K562 (cell line): ENCODE measurements at regions not wholly inside any gene's neighbourhood (a gene's known extent, or its start where the extent isn't known, plus 50 kb on each side); places are given as distances from the start of the nearest gene placed in this dataset.
A peak's percentile ranks its signal among the peaks of the same experiment; 100 is the strongest.

Source experiments
- ATAC-seq: fragments of 200-7000 bp; cut with Tn5 transposase; 3 replicates; pipeline ENCODE4 v1.9.1; 2020; ENCODE audit warnings: moderate library complexity
- BruUV-seq: library from RNA; stranded (reverse); fragments of 400-500 nt; replicated peaks from 2 replicates; lab custom pipeline; 2021; lab: Mats Ljungman, UMichigan
- CTCF ChIA-PET: fragments of 300-600 bp; formaldehyde crosslinking; extraction: SDS; loops from one replicate; lab custom pipeline; 2021; ENCODE audit warnings: low intra/inter-chr PET ratio; lab: Yijun Ruan, JAX
- POLR2A ChIA-PET: fragments of 300-600, 350-650 bp; sonication (Branson Sonifier 250); formaldehyde crosslinking; extraction: SDS; loops from one replicate; lab custom pipeline; 2021; ENCODE audit warnings: antibody characterized with exemption, inconsistent platforms; lab: Yijun Ruan, JAX
- DNase-seq, 4 experiments: peaks; one replicate each; pipeline versions ENCODE4 v3.0.0 to v3.0.0-alpha.2; 2011 to 2018; ENCODE audit warnings: low spot score in 3 of 4, mixed read lengths in 3 of 4; ENCODE audit errors: extremely low read depth in 1 of 4
- FAIRE-seq: peaks from 2 replicates; lab custom pipeline; 2011; peaks lifted over from hg19 to GRCh38; lab: Jason Lieb, UNC
- H2AFZ ChIP-seq: 2 replicates; pipeline ENCODE4 v1.6.0; 2011; ENCODE audit warnings: low read depth, low read length, control low read depth, inconsistent platforms
- H3K27ac ChIP-seq: fragments of 200-600 bp; 3 replicates; pipeline ENCODE4 v1.8.0; 2011; ENCODE audit warnings: low read depth, mild to moderate bottlenecking, control low read depth, inconsistent platforms, low read length, moderate library complexity, mixed read lengths; ENCODE audit errors: extremely low read depth
- H3K27me3 ChIP-seq, 2 experiments: fragments of 300-600 bp in 1 of 2; 2 replicates in 1 of 2; 3 replicates in 1 of 2; pipeline versions ENCODE4 v1.6.0 to v1.8.0; 2011; ENCODE audit warnings: inconsistent platforms in 2 of 2, low read length in 2 of 2, mild to moderate bottlenecking in 1 of 2, mixed read lengths in 1 of 2, moderate library complexity in 1 of 2; ENCODE audit not compliant: control insufficient read depth in 2 of 2, insufficient read depth in 2 of 2
- H3K36me3 ChIP-seq: fragments of 300-600 bp; 3 replicates; pipeline ENCODE4 v1.8.0; 2011; ENCODE audit warnings: mild to moderate bottlenecking, low read length, inconsistent platforms; ENCODE audit not compliant: control insufficient read depth, insufficient read depth
- H3K4me1 ChIP-seq, 2 experiments: fragments of 200-600 bp in 1 of 2; replicated peaks in 1 of 2; 2 replicates in 1 of 2; 3 replicates in 1 of 2; pipeline versions ENCODE4 v1.5.1 to v1.8.0; 2011; ENCODE audit warnings: inconsistent platforms in 2 of 2, low read length in 2 of 2, mild to moderate bottlenecking in 1 of 2, mixed read lengths in 1 of 2, moderate library complexity in 1 of 2; ENCODE audit not compliant: control insufficient read depth in 2 of 2, insufficient read depth in 2 of 2
- H3K4me2 ChIP-seq: 2 replicates; pipeline ENCODE4 v1.6.1; 2011; ENCODE audit warnings: low read length, control low read depth, inconsistent platforms, mixed read lengths; ENCODE audit not compliant: insufficient read depth
- H3K4me3 ChIP-seq: fragments of 200-600 bp; sonication (generic), shearing (Covaris generic); 2 replicates; pipeline ENCODE4 v1.5.1; 2016; ENCODE audit warnings: control low read depth, inconsistent platforms
- H3K79me2 ChIP-seq: fragments of 200-600 bp; 3 replicates; pipeline ENCODE4 v1.8.0; 2011; ENCODE audit warnings: low read length, inconsistent platforms; ENCODE audit not compliant: control insufficient read depth, insufficient read depth
- H3K9ac ChIP-seq, 2 experiments: 2 replicates each; pipeline versions ENCODE4 v1.6.0 to v1.6.1; 2011; ENCODE audit warnings: low read depth in 2 of 2, low read length in 2 of 2, control low read depth in 1 of 2, inconsistent platforms in 1 of 2, mild to moderate bottlenecking in 1 of 2, mixed read lengths in 1 of 2; ENCODE audit not compliant: insufficient read depth in 1 of 2
- H3K9me1 ChIP-seq: one replicate; pipeline ENCODE4 v1.6.0; 2011; ENCODE audit warnings: inconsistent platforms, mild to moderate bottlenecking, low read length, moderate library complexity; ENCODE audit not compliant: control insufficient read depth, insufficient read depth
- H3K9me3 ChIP-seq: replicated peaks from 2 replicates; pipeline ENCODE4 v1.5.1; 2011; ENCODE audit warnings: low read depth, low read length, inconsistent platforms; ENCODE audit not compliant: control insufficient read depth, insufficient read depth
- H4K20me1 ChIP-seq: replicated peaks from 2 replicates; pipeline ENCODE4 v1.6.1; 2011; ENCODE audit warnings: low read length, inconsistent platforms, mixed read lengths; ENCODE audit not compliant: control insufficient read depth, insufficient read depth
- TFE3 ChIP-seq: fragments of 450-650 bp; formaldehyde crosslinking; IDR thresholded peaks from 2 replicates; pipeline ENCODE4 v1.4.0; 2020; ENCODE audit warnings: mild to moderate bottlenecking, mixed read lengths
- WGBS: fragments of 100-300 bp; shearing (Covaris generic); methylation state at CpG from one replicate; pipeline ENCODE4 v1.1.6; 2016; ENCODE audit warnings: low coverage, mixed read lengths; ENCODE audit not compliant: insufficient coverage; ENCODE audit errors: missing lambda C conversion rate; 5-methylcytosine and 5-hydroxymethylcytosine counted together
- in situ Hi-C: fragments of 300-500 bp; cut with MboI; formaldehyde crosslinking; loops from 4 replicates; pipeline ENCODE4 v1.15.0; 2018; ENCODE audit warnings: inconsistent platforms, mixed read lengths
- intact Hi-C: fragments of 100-400 bp; cut with micrococcal nuclease; formaldehyde crosslinking; loops from 2 replicates; pipeline ENCODE4 v1.14.2; 2022
- TF ChIP-seq, protein P1 (sequence below): fragments of 250-450 bp; sonication (Bioruptor Pico); IDR thresholded peaks from 2 replicates; pipeline ENCODE4 v1.8.0; 2022; ENCODE audit warnings: inconsistent platforms
- TF ChIP-seq, protein P2 (sequence below), 2 experiments: fragments of 450-650 bp; formaldehyde crosslinking in 1 of 2; IDR thresholded peaks; 2 replicates each; pipeline versions ENCODE4 v1.4.0 to v1.6.1; 2014 to 2020; ENCODE audit warnings: mild to moderate bottlenecking in 2 of 2, borderline replicate concordance in 1 of 2, low read depth in 1 of 2

GRCh38 chr17:33514369-33514768, 221.3 kb upstream of the ASIC2 start:
- peaks cover 11 to 30% of the 10 kb centered on the region in 2 experiments; a peak in 4 of 5 replicates for H3K27me3 ChIP-seq
- DNase-seq (no peak), FAIRE-seq (no peak), ATAC-seq (no peak)
- no peak overlapping the region for H3K4me3 ChIP-seq
- H2AFZ ChIP-seq = no peak overlapping the region
- no peaks in the 10 kb centered on the region for H3K9me3 ChIP-seq
- no peaks in the 10 kb centered on the region for H3K9me1 ChIP-seq
- no TSS peak for BruUV-seq
- H3K9ac ChIP-seq = no peak overlapping the region
- H3K27ac ChIP-seq = no peak overlapping the region
- no peaks in the 10 kb centered on the region for H3K79me2 ChIP-seq
- CTCF ChIA-PET = no interaction called here
- TF ChIP-seq, protein P1, sequence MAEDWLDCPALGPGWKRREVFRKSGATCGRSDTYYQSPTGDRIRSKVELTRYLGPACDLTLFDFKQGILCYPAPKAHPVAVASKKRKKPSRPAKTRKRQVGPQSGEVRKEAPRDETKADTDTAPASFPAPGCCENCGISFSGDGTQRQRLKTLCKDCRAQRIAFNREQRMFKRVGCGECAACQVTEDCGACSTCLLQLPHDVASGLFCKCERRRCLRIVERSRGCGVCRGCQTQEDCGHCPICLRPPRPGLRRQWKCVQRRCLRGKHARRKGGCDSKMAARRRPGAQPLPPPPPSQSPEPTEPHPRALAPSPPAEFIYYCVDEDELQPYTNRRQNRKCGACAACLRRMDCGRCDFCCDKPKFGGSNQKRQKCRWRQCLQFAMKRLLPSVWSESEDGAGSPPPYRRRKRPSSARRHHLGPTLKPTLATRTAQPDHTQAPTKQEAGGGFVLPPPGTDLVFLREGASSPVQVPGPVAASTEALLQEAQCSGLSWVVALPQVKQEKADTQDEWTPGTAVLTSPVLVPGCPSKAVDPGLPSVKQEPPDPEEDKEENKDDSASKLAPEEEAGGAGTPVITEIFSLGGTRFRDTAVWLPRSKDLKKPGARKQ (CRISPR knock-in tag) = no peak
- peak; percentile 40; the same call in 1 of the 2 replicates for TF ChIP-seq TFE3 (CRISPR knock-in tag)
- TF ChIP-seq, protein P2, sequence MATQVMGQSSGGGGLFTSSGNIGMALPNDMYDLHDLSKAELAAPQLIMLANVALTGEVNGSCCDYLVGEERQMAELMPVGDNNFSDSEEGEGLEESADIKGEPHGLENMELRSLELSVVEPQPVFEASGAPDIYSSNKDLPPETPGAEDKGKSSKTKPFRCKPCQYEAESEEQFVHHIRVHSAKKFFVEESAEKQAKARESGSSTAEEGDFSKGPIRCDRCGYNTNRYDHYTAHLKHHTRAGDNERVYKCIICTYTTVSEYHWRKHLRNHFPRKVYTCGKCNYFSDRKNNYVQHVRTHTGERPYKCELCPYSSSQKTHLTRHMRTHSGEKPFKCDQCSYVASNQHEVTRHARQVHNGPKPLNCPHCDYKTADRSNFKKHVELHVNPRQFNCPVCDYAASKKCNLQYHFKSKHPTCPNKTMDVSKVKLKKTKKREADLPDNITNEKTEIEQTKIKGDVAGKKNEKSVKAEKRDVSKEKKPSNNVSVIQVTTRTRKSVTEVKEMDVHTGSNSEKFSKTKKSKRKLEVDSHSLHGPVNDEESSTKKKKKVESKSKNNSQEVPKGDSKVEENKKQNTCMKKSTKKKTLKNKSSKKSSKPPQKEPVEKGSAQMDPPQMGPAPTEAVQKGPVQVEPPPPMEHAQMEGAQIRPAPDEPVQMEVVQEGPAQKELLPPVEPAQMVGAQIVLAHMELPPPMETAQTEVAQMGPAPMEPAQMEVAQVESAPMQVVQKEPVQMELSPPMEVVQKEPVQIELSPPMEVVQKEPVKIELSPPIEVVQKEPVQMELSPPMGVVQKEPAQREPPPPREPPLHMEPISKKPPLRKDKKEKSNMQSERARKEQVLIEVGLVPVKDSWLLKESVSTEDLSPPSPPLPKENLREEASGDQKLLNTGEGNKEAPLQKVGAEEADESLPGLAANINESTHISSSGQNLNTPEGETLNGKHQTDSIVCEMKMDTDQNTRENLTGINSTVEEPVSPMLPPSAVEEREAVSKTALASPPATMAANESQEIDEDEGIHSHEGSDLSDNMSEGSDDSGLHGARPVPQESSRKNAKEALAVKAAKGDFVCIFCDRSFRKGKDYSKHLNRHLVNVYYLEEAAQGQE (IDR thresholded peaks at IDR 0.05; ENCODE audit: borderline replicate concordance) = no peak
- TF ChIP-seq, protein P2 (CRISPR knock-in tag; IDR thresholded peaks at IDR 0.05; ENCODE audit: low read depth) = no peak
- TF ChIP-seq, all 486 proteins: peak for 1
- H4K20me1 ChIP-seq = 0 out of 2 replicates have a peak, but pooled peaks cover 5% of the 10 kb centered on the region
- peaks cover 0 to 4% of the 10 kb centered on the region in 2 experiments; a peak in 2 of 5 replicates for H3K4me1 ChIP-seq
- H3K36me3 ChIP-seq = no peaks in the 10 kb centered on the region
- H3K4me2 ChIP-seq = no peak overlapping the region
- in situ Hi-C loops (no loop called here), intact Hi-C loops (no loop called here)
- 1% methylated on average over 6 of the region's 6 CpGs for WGBS
- POLR2A ChIA-PET = no interaction called here
